Thymus (tissue), 11 donors: ENCODE measurements at regions not wholly inside any gene's neighbourhood (a gene's known extent, or its start where the extent isn't known, plus 50 kb on each side); places are given as distances from the start of the nearest gene placed in this dataset.
A peak's percentile ranks its signal among the peaks of the same experiment; 100 is the strongest.

Experiments used
- DNase-seq, 9 donors: peaks; one replicate each; pipeline ENCODE4 v3.0.0-alpha.2; 2013; ENCODE audit warnings: low spot score in 9 of 9, low read depth in 6 of 9, missing footprints in 1 of 9
- H3K27ac ChIP-seq, 2 donors: one replicate each; pipeline ENCODE4 v1.5.1; 2013; ENCODE audit warnings: control low read depth in 1 of 2, low read depth in 1 of 2, low read length in 1 of 2, mild to moderate bottlenecking in 1 of 2, moderate library complexity in 1 of 2
- H3K27me3 ChIP-seq, 2 donors: one replicate each; pipeline ENCODE4 v1.5.1; 2013; ENCODE audit warnings: low read length in 1 of 2; ENCODE audit not compliant: control insufficient read depth in 2 of 2, insufficient read depth in 1 of 2
- H3K36me3 ChIP-seq, 2 donors: one replicate each; pipeline ENCODE4 v1.5.1; 2013; ENCODE audit warnings: low read length in 1 of 2, mild to moderate bottlenecking in 1 of 2, moderate library complexity in 1 of 2; ENCODE audit not compliant: control insufficient read depth in 2 of 2, insufficient read depth in 2 of 2
- H3K4me1 ChIP-seq, 2 donors: one replicate each; pipeline ENCODE4 v1.5.1; 2013; ENCODE audit warnings: low read length in 2 of 2; ENCODE audit not compliant: control insufficient read depth in 2 of 2, insufficient read depth in 2 of 2
- H3K4me3 ChIP-seq, 2 donors: one replicate each; pipeline ENCODE4 v1.5.1; 2013; ENCODE audit warnings: low read length in 2 of 2, control low read depth in 1 of 2, mild to moderate bottlenecking in 1 of 2
- H3K9me3 ChIP-seq, 2 donors: one replicate each; pipeline ENCODE4 v1.5.1; 2013; ENCODE audit warnings: low read length in 1 of 2, mild to moderate bottlenecking in 1 of 2; ENCODE audit not compliant: control insufficient read depth in 2 of 2, insufficient read depth in 1 of 2
- WGBS: extraction: QIAGEN DNeasy Blood & Tissue Kit; methylation state at CpG from one replicate; pipeline ENCODE4 v1.1.7; 2013; 5-methylcytosine and 5-hydroxymethylcytosine counted together
- donor health status: healthy.

DNA sequence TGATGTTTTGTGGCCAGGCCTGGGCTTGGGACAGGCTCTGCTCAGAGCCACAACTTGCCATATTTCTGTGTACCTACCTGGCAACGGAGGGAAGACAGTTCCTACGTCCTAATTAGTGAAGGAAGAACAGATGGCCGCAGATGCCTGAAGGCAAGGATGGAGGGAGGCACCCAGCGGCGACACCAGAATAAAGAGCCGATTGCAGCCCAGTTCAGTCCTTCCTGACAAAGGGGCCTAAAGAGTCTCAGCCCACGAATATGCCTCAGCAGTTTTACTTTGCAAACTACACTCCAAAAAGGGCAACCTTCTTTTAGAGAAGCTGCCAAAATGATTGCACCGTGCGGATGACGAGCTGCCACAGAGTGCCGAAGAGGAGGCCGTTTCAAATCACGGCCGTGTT lies 585.8 kb downstream of the GLRX3 start:
- Histone ChIP-seq H3K27me3 (no peaks in the 10 kb centered on the region), H3K27ac (no peak overlapping the region), H3K36me3 (no peaks in the 10 kb centered on the region), H3K4me1 (no peaks in the 10 kb centered on the region), H3K4me3 (no peak overlapping the region), H3K9me3 (no peaks in the 10 kb centered on the region)
- DNase-seq, result no peak
- 84% methylated on average over 14 of the region's 14 CpGs for WGBS

- Histone ChIP-seq H3K4me1 (no peaks in the 10 kb centered on the region), H3K27ac (no peak overlapping the region), H3K9me3 (no peaks in the 10 kb centered on the region), H3K36me3 (no peaks in the 10 kb centered on the region), H3K27me3 (no peaks in the 10 kb centered on the region), H3K4me3 (no peak overlapping the region)
- no peak for DNase-seq
- WGBS, result 88% methylated on average over 3 of the region's 3 CpGs
Measured at GRCh38 chr10:130723704-130724103, 587.5 kb downstream of the GLRX3 start.

GRCh38 chr10:130725474-130725970 lies 586.0 kb downstream of the TCERG1L start:
- H3K4me3 ChIP-seq, result no peak overlapping the region
- H3K36me3 ChIP-seq, result no peaks in the 10 kb centered on the region
- H3K4me1 ChIP-seq, result no peaks in the 10 kb centered on the region
- DNase-seq, result no peak
- H3K27me3 ChIP-seq, result no peaks in the 10 kb centered on the region
- WGBS, result 92% methylated on average over 7 of the region's 7 CpGs
- no peak overlapping the region for H3K27ac ChIP-seq
- H3K9me3 ChIP-seq, result no peaks in the 10 kb centered on the region

DNA sequence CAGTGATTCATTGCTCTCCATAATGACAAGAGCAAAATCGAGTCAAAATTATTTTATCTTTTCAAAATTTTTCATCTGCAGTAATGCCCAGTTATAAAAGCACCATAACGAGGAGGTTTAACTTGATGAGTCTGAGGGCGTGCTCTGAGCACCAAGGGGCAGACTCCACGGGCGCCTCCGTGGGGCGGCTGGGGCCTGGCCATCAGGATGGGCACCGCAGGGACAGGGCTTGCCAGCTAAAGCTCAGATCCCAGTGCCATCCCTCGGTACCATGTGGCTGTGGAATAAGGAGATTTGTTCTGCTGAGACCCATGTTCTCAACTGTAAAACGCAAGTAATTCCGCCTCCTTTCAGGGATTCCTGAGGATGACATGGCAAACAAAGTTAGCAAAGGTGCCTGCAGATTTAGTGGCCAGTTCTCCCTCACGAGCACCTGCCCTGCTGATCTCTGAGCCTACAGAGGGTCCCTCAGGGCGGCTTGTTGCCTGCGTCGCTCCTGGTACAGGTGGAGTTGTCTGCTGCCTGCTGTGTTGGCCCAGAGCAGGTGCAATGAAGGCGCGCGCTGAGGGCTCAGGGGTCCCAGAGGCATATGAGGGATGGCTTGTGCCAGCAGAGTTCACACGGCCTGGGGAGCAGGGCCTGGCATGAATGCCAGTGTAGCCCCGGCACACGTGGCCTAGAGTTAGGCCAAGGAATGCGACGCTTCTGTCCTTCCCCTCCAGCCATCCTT lies 584.4 kb downstream of the TCERG1L start:
- DNase-seq, result no peak
- Histone ChIP-seq H3K36me3 (no peaks in the 10 kb centered on the region), H3K4me1 (no peaks in the 10 kb centered on the region), H3K27me3 (no peaks in the 10 kb centered on the region), H3K9me3 (no peaks in the 10 kb centered on the region), H3K4me3 (no peak overlapping the region), H3K27ac (no peak overlapping the region)
- WGBS, result 90% methylated on average over 23 of the region's 23 CpGs

DNA sequence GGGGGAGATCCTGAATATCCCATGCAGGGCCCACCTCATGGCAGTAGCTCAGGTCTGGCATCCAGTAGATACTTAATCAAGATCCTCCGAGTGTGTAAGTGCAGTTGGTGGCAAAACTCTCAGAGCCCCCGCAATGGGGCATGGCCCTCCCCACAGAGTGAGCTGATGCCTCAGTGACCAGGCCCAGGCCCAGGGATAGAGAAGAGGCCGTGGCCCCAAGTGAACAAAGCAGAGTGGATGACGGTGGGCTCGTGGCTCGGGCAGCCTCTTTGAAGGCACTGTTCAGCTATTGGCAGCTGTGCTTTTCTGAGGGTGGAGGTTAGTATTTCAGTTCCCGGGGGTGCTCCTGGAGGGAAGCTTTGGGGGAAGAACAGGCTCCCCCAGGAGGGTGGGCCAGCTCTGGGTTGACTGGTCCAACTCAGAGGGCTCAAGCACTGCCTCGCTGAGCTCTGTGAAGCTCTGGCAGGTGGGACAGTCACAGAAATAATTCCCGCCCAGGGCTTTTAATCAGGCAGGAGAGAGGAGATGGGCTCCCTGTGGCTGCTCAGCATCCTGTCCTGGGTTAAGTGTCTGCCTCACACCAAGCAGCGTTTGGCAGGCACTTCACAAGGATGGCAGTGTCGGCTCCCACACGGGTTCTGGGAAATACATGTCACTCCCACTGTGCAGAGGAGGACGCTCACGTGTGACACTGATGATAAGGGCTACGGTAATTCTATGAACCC lies 583.6 kb downstream of the TCERG1L start:
- DNase-seq, result no peak

DNA sequence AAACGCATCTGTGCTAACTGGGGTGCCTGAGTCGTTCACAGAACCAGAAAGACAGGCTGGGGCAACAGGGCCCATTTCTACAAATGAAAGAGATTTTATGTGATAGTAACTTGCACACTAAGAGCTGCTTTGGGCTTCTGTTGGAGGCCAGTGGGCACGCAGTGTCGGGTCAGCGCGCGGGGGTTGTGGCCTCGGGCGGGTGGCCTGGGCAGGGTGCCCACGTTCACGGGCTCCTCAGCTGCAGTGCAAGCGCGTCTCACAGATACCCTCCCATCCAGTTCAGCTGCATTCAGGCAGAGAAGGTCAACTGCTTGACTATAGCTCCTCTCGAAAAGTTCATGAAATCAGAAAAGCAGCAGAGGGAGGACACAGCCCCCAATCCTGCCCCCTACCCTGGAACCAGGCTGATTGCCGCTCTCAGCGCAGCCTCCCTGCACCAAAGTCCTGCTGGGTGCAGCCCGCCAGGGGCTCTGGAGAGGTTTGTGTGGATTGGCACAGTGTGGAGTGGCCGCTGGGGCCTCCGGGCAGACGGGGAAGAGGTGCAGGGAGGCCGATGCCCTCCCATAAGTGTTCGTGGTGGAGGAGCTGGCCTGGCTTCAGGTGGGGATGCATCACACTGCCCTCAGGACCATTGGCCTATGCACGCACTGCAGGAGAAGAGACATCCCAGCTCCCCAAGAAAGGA lies 582.8 kb downstream of the TCERG1L start:
- no peaks in the 10 kb centered on the region for H3K27me3 ChIP-seq
- no peak overlapping the region for H3K4me3 ChIP-seq
- H3K27ac ChIP-seq, result no peak overlapping the region
- no peaks in the 10 kb centered on the region for H3K36me3 ChIP-seq
- H3K9me3 ChIP-seq, result no peaks in the 10 kb centered on the region
- no peak for DNase-seq
- WGBS, result 89% methylated on average over 23 of the region's 23 CpGs
- H3K4me1 ChIP-seq, result no peaks in the 10 kb centered on the region

More for the DNA sequence above, 583.6 kb downstream of the TCERG1L start:
- Histone ChIP-seq H3K9me3 (no peaks in the 10 kb centered on the region), H3K27me3 (no peaks in the 10 kb centered on the region), H3K4me3 (no peak overlapping the region), H3K27ac (no peak overlapping the region), H3K36me3 (no peaks in the 10 kb centered on the region), H3K4me1 (no peaks in the 10 kb centered on the region)
- 78% methylated on average over 15 of the region's 15 CpGs for WGBS

DNA sequence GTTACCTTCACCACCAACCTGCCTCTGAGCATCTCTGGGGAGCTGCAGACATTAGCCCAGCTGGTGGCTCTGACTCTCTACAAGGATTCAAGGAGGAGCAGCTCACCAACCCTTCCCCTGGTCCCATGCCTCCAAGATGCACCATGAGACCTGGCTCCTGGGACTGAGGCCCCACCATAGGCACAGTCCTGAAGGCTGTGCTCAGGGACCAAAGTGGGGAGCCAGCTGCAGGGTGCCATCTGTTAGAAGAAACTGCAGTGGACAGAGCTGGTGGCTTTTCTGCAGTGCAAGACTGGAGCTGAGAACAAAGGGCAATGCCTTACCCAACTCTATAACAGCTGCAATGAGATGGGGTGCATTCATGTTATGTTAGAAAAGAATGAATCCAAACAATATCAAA lies 581.6 kb downstream of the TCERG1L start:
- H3K9me3 ChIP-seq, result no peaks in the 10 kb centered on the region
- no peaks in the 10 kb centered on the region for H3K4me1 ChIP-seq
- H3K27me3 ChIP-seq, result no peaks in the 10 kb centered on the region
- H3K27ac ChIP-seq, result no peak overlapping the region
- no peaks in the 10 kb centered on the region for H3K36me3 ChIP-seq
- H3K4me3 ChIP-seq, result no peak overlapping the region
- DNase-seq, result no peak

DNA sequence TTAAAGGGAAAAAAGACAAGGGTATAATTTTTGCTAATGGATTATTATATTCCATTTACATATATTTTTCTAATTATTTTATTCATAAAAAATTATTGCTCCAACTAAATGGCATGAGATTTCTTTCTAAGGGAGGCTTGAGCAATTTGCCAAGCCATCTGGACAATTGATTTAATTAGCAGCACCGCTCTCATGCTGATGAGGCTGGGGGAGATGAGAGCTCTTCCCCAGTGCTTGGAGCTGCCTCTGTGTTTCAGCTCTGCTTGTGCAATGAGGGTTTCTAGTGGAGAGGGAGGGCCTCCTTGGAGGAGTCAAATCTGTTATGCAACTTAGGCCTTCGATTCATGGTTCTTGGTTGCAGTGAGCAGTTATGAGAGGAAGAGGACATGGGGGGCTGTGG lies 574.3 kb downstream of the TCERG1L start:
- no peaks in the 10 kb centered on the region for H3K9me3 ChIP-seq
- no peaks in the 10 kb centered on the region for H3K36me3 ChIP-seq
- H3K27me3 ChIP-seq, result no peaks in the 10 kb centered on the region
- DNase-seq, result no peak
- H3K27ac ChIP-seq, result no peak overlapping the region
- no peaks in the 10 kb centered on the region for H3K4me1 ChIP-seq
- 55% methylated on average over 2 of the region's 2 CpGs for WGBS
- H3K4me3 ChIP-seq, result no peak overlapping the region

DNA sequence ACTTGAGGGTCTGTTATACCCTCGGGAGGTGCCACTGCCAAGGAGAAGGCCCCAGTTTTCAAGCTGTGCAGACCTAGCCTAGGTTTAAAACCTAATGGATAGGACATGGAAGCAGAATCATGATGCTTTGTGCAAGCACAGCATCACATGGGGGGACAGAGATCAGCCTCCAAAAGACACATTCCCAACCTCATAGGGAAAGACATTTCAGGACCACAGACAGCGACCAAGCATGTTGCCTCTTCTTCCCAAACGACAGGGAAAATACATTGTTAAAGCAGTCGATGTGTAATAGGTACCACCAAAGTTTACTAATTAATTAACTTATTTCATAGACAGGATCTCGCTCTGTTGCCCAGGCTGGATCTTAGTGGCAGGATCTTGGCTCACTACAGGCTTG lies 573.9 kb downstream of the TCERG1L start:
- no peaks in the 10 kb centered on the region for H3K9me3 ChIP-seq
- H3K27me3 ChIP-seq, result no peaks in the 10 kb centered on the region
- 43% methylated on average over 5 of the region's 5 CpGs for WGBS
- peak in 1 of 9 donors; percentile 18 for DNase-seq
- H3K36me3 ChIP-seq, result no peaks in the 10 kb centered on the region
- H3K4me1 ChIP-seq, result no peaks in the 10 kb centered on the region
- H3K4me3 ChIP-seq, result no peak overlapping the region
- H3K27ac ChIP-seq, result no peak overlapping the region
